K562 (cell line): ENCODE measurements at regions not wholly inside any gene's neighbourhood (a gene's known extent, or its start where the extent isn't known, plus 50 kb on each side); places are given as distances from the start of the nearest gene placed in this dataset.

Experiments used
- FOXM1 ChIP-seq, 2 experiments: fragments of 450-650 bp in 1 of 2; sonication (generic) in 1 of 2; formaldehyde crosslinking in 1 of 2; IDR thresholded peaks; 2 replicates each; pipeline versions ENCODE4 v1.6.1 to v1.9.0; 2017 to 2022; ENCODE audit warnings: low read depth in 2 of 2, mild to moderate bottlenecking in 2 of 2, missing genetic modification reagents in 1 of 2, moderate library complexity in 1 of 2
- JUNB ChIP-seq: fragments of 450-650 bp; formaldehyde crosslinking; conservative IDR thresholded peaks from 2 replicates; pipeline ENCODE4 v1.4.0; 2020; ENCODE audit warnings: mild to moderate bottlenecking

- no peak for TF ChIP-seq JUNB (CRISPR knock-in tag)
- no peak for TF ChIP-seq FOXM1 (IDR thresholded peaks at IDR 0.05; ENCODE audit: low read depth)
- no peak for TF ChIP-seq FOXM1 (CRISPR knock-in tag; IDR thresholded peaks at IDR 0.05; ENCODE audit: low read depth)
These were observed 865.5 kb downstream of the CCDC85A start for GRCh38 chr2:57049273-57049672.
